H1 (cell line): ENCODE measurements at regions not wholly inside any gene's neighbourhood (a gene's known extent, or its start where the extent isn't known, plus 50 kb on each side); places are given as distances from the start of the nearest gene placed in this dataset.

Experiments used
- CTCF ChIA-PET: fragments of 300-600 bp; sonication (Branson Sonifier 250); formaldehyde crosslinking; loops from one replicate; lab custom pipeline; 2021; ENCODE audit not compliant: partially characterized antibody; lab: Charles Lee
- POLR2A ChIA-PET: fragments of 300-600 bp; sonication (Branson Sonifier 250); formaldehyde crosslinking; loops from one replicate; lab custom pipeline; 2021; ENCODE audit warnings: inconsistent platforms; ENCODE audit not compliant: partially characterized antibody; lab: Charles Lee
- DNase-seq, 2 experiments: peaks; one replicate each; pipeline versions ENCODE4 v3.0.0 to v3.0.0-alpha.2; 2010 to 2022; ENCODE audit warnings: low spot score in 2 of 2, low read depth in 1 of 2, mixed read lengths in 1 of 2
- FAIRE-seq: peaks from 2 replicates; lab custom pipeline; 2011; peaks lifted over from hg19 to GRCh38; lab: Jason Lieb, UNC
- H2AFZ ChIP-seq: 2 replicates; pipeline ENCODE4 v1.8.1; 2012; ENCODE audit warnings: low read length, inconsistent platforms
- H2AK5ac ChIP-seq: 2 replicates; pipeline ENCODE4 v1.6.1; 2013; ENCODE audit warnings: low read depth, low read length
- H2BK120ac ChIP-seq: replicated peaks from 2 replicates; pipeline ENCODE3; 2013; ENCODE audit warnings: low read depth, low read length, inconsistent platforms
- H2BK12ac ChIP-seq: 2 replicates; pipeline ENCODE4 v1.6.1; 2013; ENCODE audit warnings: low read depth, low read length
- H2BK15ac ChIP-seq: 2 replicates; pipeline ENCODE4 v1.6.1; 2013; ENCODE audit warnings: low read length
- H2BK20ac ChIP-seq: 2 replicates; pipeline ENCODE4 v1.6.1; 2013; ENCODE audit warnings: low read length
- H2BK5ac ChIP-seq: 2 replicates; pipeline ENCODE4 v1.6.1; 2013; ENCODE audit warnings: low read depth, low read length
- H3K14ac ChIP-seq: 2 replicates; pipeline ENCODE4 v1.6.1; 2013; ENCODE audit warnings: inconsistent platforms; ENCODE audit not compliant: insufficient read length
- H3K18ac ChIP-seq: 2 replicates; pipeline ENCODE4 v1.6.1; 2013; ENCODE audit warnings: low read length; ENCODE audit errors: extremely low read depth
- H3K23ac ChIP-seq: 2 replicates; pipeline ENCODE4 v1.6.1; 2013; ENCODE audit warnings: inconsistent platforms; ENCODE audit not compliant: insufficient read length
- H3K23me2 ChIP-seq: 2 replicates; pipeline ENCODE4 v1.6.1; 2013; ENCODE audit warnings: low read depth, low read length
- H3K27ac ChIP-seq: 2 replicates; pipeline ENCODE4 v1.6.1; 2011; ENCODE audit warnings: low read depth, low read length, inconsistent platforms
- H3K27me3 ChIP-seq, 4 experiments: replicated peaks in 1 of 4; 1 replicate in 1 of 4; 2 replicates in 3 of 4; pipeline versions ENCODE4 v1.6.1 to v1.8.1; 2011 to 2013; ENCODE audit warnings: low read length in 3 of 4, mild to moderate bottlenecking in 3 of 4, inconsistent platforms in 2 of 4, mixed read lengths in 2 of 4, moderate library complexity in 1 of 4; ENCODE audit not compliant: control insufficient read depth in 3 of 4, insufficient read depth in 3 of 4; ENCODE audit errors: extremely low read depth in 1 of 4
- H3K36me3 ChIP-seq, 4 experiments: 2 replicates each; pipeline versions ENCODE4 v1.6.1 to v1.8.1; 2011 to 2013; ENCODE audit warnings: mild to moderate bottlenecking in 4 of 4, low read length in 3 of 4, moderate library complexity in 2 of 4, control low read depth in 1 of 4, inconsistent platforms in 1 of 4; ENCODE audit not compliant: insufficient read depth in 4 of 4, control insufficient read depth in 2 of 4
- H3K4ac ChIP-seq: replicated peaks from 2 replicates; pipeline ENCODE3; 2013; ENCODE audit warnings: low read length, low read depth, mixed read lengths, inconsistent platforms; ENCODE audit not compliant: insufficient read length
- H3K4me1 ChIP-seq, 4 experiments: replicated peaks in 1 of 4; 1 replicate in 1 of 4; 2 replicates in 3 of 4; pipeline versions ENCODE4 v1.6.1 to v1.8.1; 2011 to 2013; ENCODE audit warnings: low read length in 3 of 4, inconsistent platforms in 2 of 4, mixed read lengths in 1 of 4; ENCODE audit not compliant: insufficient read depth in 4 of 4, control insufficient read depth in 3 of 4
- H3K4me2 ChIP-seq, 2 experiments: 2 replicates each; pipeline versions ENCODE4 v1.6.1 to v1.8.1; 2011 to 2013; ENCODE audit warnings: low read depth in 2 of 2, low read length in 2 of 2, control low read depth in 1 of 2, inconsistent platforms in 1 of 2, mild to moderate bottlenecking in 1 of 2; ENCODE audit not compliant: insufficient read depth in 1 of 2
- H3K4me3 ChIP-seq, 4 experiments: fragments of 200-600, 300-600 bp in 1 of 4; sonication (generic), shearing (Covaris generic), sonication (Bioruptor Twin) in 1 of 4; 2 replicates each; pipeline versions ENCODE4 v1.5.1 to v1.8.1; 2011 to 2016; ENCODE audit warnings: low read length in 4 of 4, low read depth in 3 of 4, control low read depth in 2 of 4, inconsistent platforms in 2 of 4, mild to moderate bottlenecking in 2 of 4, mixed read lengths in 1 of 4, moderate library complexity in 1 of 4; ENCODE audit not compliant: insufficient read depth in 2 of 4; ENCODE audit errors: extremely low read depth in 1 of 4
- H3K56ac ChIP-seq: replicated peaks from 2 replicates; pipeline ENCODE3; 2013; ENCODE audit warnings: low read depth, mild to moderate bottlenecking, mixed read lengths, low read length, inconsistent platforms; ENCODE audit not compliant: insufficient read length
- H3K79me1 ChIP-seq: 2 replicates; pipeline ENCODE4 v1.6.1; 2013; ENCODE audit warnings: low read depth, low read length, control low read depth
- H3K79me2 ChIP-seq, 2 experiments: 2 replicates each; pipeline versions ENCODE4 v1.6.1 to v1.8.1; 2012 to 2013; ENCODE audit warnings: low read length in 2 of 2, mild to moderate bottlenecking in 2 of 2, inconsistent platforms in 1 of 2; ENCODE audit not compliant: insufficient read depth in 2 of 2, control insufficient read depth in 1 of 2
- H3K9ac ChIP-seq, 4 experiments: replicated peaks in 1 of 4; 1 replicate in 1 of 4; 2 replicates in 3 of 4; pipeline versions ENCODE4 v1.6.1 to v1.8.1; 2011 to 2013; ENCODE audit warnings: low read depth in 3 of 4, low read length in 3 of 4, control low read depth in 2 of 4, mild to moderate bottlenecking in 2 of 4, moderate library complexity in 2 of 4, inconsistent platforms in 1 of 4; ENCODE audit errors: extremely low read depth in 1 of 4
- H3K9me3 ChIP-seq, 2 experiments: 2 replicates each; pipeline versions ENCODE4 v1.6.1 to v1.8.1; 2012 to 2013; ENCODE audit warnings: mild to moderate bottlenecking in 2 of 2, moderate library complexity in 2 of 2, control low read depth in 1 of 2, inconsistent platforms in 1 of 2, low read depth in 1 of 2, low read length in 1 of 2, mixed read lengths in 1 of 2; ENCODE audit not compliant: insufficient read depth in 2 of 2
- H4K20me1 ChIP-seq, 2 experiments: replicated peaks in 1 of 2; 2 replicates each; pipeline versions ENCODE3 to v1.8.1; 2011 to 2013; ENCODE audit warnings: inconsistent platforms in 2 of 2, low read length in 2 of 2, mild to moderate bottlenecking in 1 of 2; ENCODE audit not compliant: insufficient read depth in 2 of 2, control insufficient read depth in 1 of 2
- H4K5ac ChIP-seq: 2 replicates; pipeline ENCODE4 v1.6.1; 2013; ENCODE audit warnings: low read length, low read depth, mixed read lengths, inconsistent platforms; ENCODE audit not compliant: insufficient read length
- H4K8ac ChIP-seq: 2 replicates; pipeline ENCODE4 v1.8.0; 2013; ENCODE audit warnings: mild to moderate bottlenecking, moderate library complexity, low read length, inconsistent platforms; ENCODE audit not compliant: insufficient read depth; ENCODE audit errors: extremely low read depth
- H4K91ac ChIP-seq: replicated peaks from 2 replicates; pipeline ENCODE3; 2013; ENCODE audit warnings: low read length, mixed read lengths, inconsistent platforms; ENCODE audit not compliant: insufficient read length
- ASH2L ChIP-seq: fragments of 200-600, 300-600 bp; sonication (generic); IDR thresholded peaks from one replicate; pipeline ENCODE4 v1.7.1; 2017; ENCODE audit warnings: low read length
- BACH1 ChIP-seq: IDR thresholded peaks from 2 replicates; pipeline ENCODE4 v1.6.1; 2012; ENCODE audit warnings: low read length, improper control_type of control experiment
- CBX5 ChIP-seq: fragments of 300-800, 300-1000 bp; sonication (generic); IDR thresholded peaks from 2 replicates; pipeline ENCODE4 v1.7.1; 2016; ENCODE audit warnings: antibody characterized with exemption, low read length, low read depth
- CTBP2 ChIP-seq: IDR thresholded peaks from 2 replicates; pipeline ENCODE4 v1.7.0; 2011; ENCODE audit warnings: borderline replicate concordance, mild to moderate bottlenecking, moderate library complexity, mixed read lengths, low read length; ENCODE audit not compliant: insufficient read depth, insufficient read length
- POLR2AphosphoS5 ChIP-seq: IDR thresholded peaks from 2 replicates; pipeline ENCODE4 v1.6.1; 2011; ENCODE audit warnings: low read depth, low read length
- SP2 ChIP-seq: IDR thresholded peaks from 2 replicates; pipeline ENCODE4 v1.6.1; 2012; ENCODE audit warnings: mild to moderate bottlenecking, low read length, inconsistent platforms
- TAF1 ChIP-seq: IDR thresholded peaks from 2 replicates; pipeline ENCODE4 v1.6.1; 2011; ENCODE audit warnings: mild to moderate bottlenecking, low read depth, low read length
- WGBS, 2 experiments: shearing (Covaris generic) in 1 of 2; methylation state at CpG; one replicate each; pipeline versions ENCODE4 v1.1.6 to v1.1.7; 2013 to 2015; ENCODE audit warnings: low lambda C conversion rate in 2 of 2, mixed read lengths in 2 of 2, inconsistent platforms in 1 of 2, low coverage in 1 of 2, missing lambda C conversion rate in 1 of 2; ENCODE audit not compliant: insufficient replicate concordance in 2 of 2, insufficient coverage in 1 of 2, insufficient read length in 1 of 2; ENCODE audit errors: extremely low coverage in 1 of 2, missing lambda C conversion rate in 1 of 2; 5-methylcytosine and 5-hydroxymethylcytosine counted together
- TF ChIP-seq, protein P1 (sequence below): IDR thresholded peaks from 2 replicates; pipeline ENCODE4 v1.6.1; 2012; ENCODE audit warnings: inconsistent platforms
- TF ChIP-seq, protein P2 (sequence below), 3 experiments: IDR thresholded peaks; 1 replicate in 2 of 3; 2 replicates in 1 of 3; pipeline versions ENCODE4 v1.5.1 to v1.6.1; 2011; ENCODE audit warnings: low read length in 3 of 3, mild to moderate bottlenecking in 3 of 3, inconsistent platforms in 2 of 3, low read depth in 1 of 3, moderate library complexity in 1 of 3; ENCODE audit not compliant: insufficient read depth in 1 of 3; ENCODE audit errors: control extremely low read depth in 1 of 3

DNA sequence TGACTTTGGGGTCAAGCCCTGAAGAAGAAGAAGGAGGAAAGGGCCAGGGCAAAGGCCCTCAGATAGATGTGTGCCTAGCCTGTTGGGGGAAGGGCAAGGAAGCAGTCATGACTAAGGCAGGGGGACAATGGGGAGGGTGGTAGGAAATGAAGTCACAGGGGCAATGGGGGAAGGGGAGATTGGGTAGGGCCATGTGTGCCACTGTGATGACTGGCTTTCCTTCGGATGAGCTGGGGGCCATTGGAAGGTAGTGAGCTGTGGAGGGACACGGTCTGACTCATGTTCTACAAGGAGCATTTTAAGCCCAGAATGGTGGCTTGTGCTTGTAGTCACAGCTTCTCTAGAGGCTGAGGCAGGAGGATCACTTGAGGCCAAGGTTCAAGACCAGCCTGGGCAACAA is 642.0 kb downstream of the MID1IP1 start:
- Histone ChIP-seq H2BK12ac (no peak overlapping the region), H3K4ac (no peak overlapping the region), H3K4me1 (no peaks in the 10 kb centered on the region), H3K23ac (no peak overlapping the region)
- FAIRE-seq: no peak
- TF ChIP-seq ASH2L (no peak), SP2 (no peak), CTBP2 (no peak), TAF1 (no peak), BACH1 (no peak), CBX5 (no peak), POLR2AphosphoS5 (no peak)
- TF ChIP-seq, protein P1, sequence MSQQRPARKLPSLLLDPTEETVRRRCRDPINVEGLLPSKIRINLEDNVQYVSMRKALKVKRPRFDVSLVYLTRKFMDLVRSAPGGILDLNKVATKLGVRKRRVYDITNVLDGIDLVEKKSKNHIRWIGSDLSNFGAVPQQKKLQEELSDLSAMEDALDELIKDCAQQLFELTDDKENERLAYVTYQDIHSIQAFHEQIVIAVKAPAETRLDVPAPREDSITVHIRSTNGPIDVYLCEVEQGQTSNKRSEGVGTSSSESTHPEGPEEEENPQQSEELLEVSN: no peak
- TF ChIP-seq, protein P2, sequence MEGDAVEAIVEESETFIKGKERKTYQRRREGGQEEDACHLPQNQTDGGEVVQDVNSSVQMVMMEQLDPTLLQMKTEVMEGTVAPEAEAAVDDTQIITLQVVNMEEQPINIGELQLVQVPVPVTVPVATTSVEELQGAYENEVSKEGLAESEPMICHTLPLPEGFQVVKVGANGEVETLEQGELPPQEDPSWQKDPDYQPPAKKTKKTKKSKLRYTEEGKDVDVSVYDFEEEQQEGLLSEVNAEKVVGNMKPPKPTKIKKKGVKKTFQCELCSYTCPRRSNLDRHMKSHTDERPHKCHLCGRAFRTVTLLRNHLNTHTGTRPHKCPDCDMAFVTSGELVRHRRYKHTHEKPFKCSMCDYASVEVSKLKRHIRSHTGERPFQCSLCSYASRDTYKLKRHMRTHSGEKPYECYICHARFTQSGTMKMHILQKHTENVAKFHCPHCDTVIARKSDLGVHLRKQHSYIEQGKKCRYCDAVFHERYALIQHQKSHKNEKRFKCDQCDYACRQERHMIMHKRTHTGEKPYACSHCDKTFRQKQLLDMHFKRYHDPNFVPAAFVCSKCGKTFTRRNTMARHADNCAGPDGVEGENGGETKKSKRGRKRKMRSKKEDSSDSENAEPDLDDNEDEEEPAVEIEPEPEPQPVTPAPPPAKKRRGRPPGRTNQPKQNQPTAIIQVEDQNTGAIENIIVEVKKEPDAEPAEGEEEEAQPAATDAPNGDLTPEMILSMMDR (IDR thresholded peaks at IDR 0.05; ENCODE audit: control extremely low read depth in 1 of 3, insufficient read depth in 1 of 3, low read depth in 1 of 3, low read length in 3 of 3): no peak
- TF ChIP-seq, all 59 proteins: peak for 0
- H3K18ac ChIP-seq: no peak overlapping the region
- no peak overlapping the region for H4K5ac ChIP-seq
- no peak overlapping the region for H4K8ac ChIP-seq
- H3K27ac ChIP-seq: no peak overlapping the region
- H2BK120ac ChIP-seq: no peak overlapping the region
- 92% methylated on average over 2 of the region's 2 CpGs; no CpG with 5 or more reads in 1 of the 2 experiments for WGBS, 2 experiments
- peaks cover 2% of the 10 kb centered on the region; the same call in 1 of the 2 replicates for H3K23me2 ChIP-seq
- no peaks in the 10 kb centered on the region for H3K79me1 ChIP-seq
- H2BK5ac ChIP-seq: no peak overlapping the region
- H3K79me2 ChIP-seq: no peaks in the 10 kb centered on the region
- H3K9me3 ChIP-seq: no peaks in the 10 kb centered on the region
- no peak overlapping the region for H3K4me3 ChIP-seq
- CTCF ChIA-PET: interaction anchor here (1.8 kb wide), 1 partner anchor 182 kb away, joined by 4 read pairs; no protein-coding TSS in a partner anchor
- H4K91ac ChIP-seq: no peak overlapping the region
- no peak overlapping the region for H3K4me2 ChIP-seq
- no peak overlapping the region for H3K14ac ChIP-seq
- no peaks in the 10 kb centered on the region for H3K36me3 ChIP-seq
- H2AFZ ChIP-seq: no peak overlapping the region
- H2BK15ac ChIP-seq: no peak overlapping the region
- no peaks in the 10 kb centered on the region for H3K27me3 ChIP-seq
- POLR2A ChIA-PET: no interaction called here
- no peak overlapping the region for H2AK5ac ChIP-seq
- H4K20me1 ChIP-seq: no peaks in the 10 kb centered on the region
- H2BK20ac ChIP-seq: no peak overlapping the region
- H3K9ac ChIP-seq: no peak overlapping the region
- H3K56ac ChIP-seq: no peak overlapping the region
- no peak for DNase-seq
